PC-9 (cell line): ENCODE measurements at regions not wholly inside any gene's neighbourhood (a gene's known extent, or its start where the extent isn't known, plus 50 kb on each side); places are given as distances from the start of the nearest gene placed in this dataset.

Source experiments
- CTCF ChIP-seq: fragments of 200-600 bp; sonication (generic); conservative IDR thresholded peaks from 2 replicates; pipeline ENCODE4 v1.6.1; 2017; ENCODE audit warnings: mixed run types, antibody characterized with exemption, mild to moderate bottlenecking, moderate library complexity
- EZH2 ChIP-seq: fragments of 200-600 bp; sonication (generic); IDR thresholded peaks from 2 replicates; pipeline ENCODE4 v1.8.0; 2017; ENCODE audit warnings: antibody characterized with exemption, low read depth

- TF ChIP-seq CTCF (no peak), EZH2 (no peak)
Observed at GRCh38 chr18:78457011-78457410, 522.6 kb upstream of the SALL3 start.
